ENCODE measurements at regions not wholly inside any gene's neighbourhood (a gene's known extent, or its start where the extent isn't known, plus 50 kb on each side); places are given as distances from the start of the nearest gene placed in this dataset.

DNA sequence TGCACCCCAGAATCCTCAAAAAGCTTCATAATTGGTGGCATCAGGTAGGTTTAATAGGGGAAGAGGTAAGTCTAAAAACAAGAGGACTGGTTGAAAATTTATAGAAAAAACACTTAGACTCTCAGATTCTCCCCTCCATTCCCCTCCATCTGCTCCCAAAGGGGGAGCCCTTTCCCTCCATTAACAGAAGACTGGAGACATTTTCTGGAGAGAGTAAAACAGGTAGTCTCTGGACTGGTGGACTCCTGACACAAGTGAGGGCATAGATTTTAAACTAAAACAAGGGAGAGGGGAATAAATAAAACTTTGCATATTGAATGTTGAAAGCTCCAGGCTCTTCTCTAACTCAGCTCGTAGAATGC is 54.0 kb upstream of the IPO9 start:
- DNase-seq (no peak), ATAC-seq (no peak)
- Histone ChIP-seq H3K4me3 (no peak overlapping the region), H3K27me3 (no peaks in the 10 kb centered on the region), H3K4me1 (peaks cover 9 to 92% (median 74%) of the 10 kb centered on the region in 12 donors), H3K27ac (peak overlapping the region in 9 of 12 donors; percentile 30 to 63 (median 47)), H3K9me3 (peaks cover 0 to 21% (median 6%) of the 10 kb centered on the region in 12 donors), H3K36me3 (peaks cover 0 to 10% (median 0%) of the 10 kb centered on the region in 9 donors)
- no peak for TF ChIP-seq POLR2A (IDR thresholded peaks at IDR 0.05)
- TF ChIP-seq, protein P1, sequence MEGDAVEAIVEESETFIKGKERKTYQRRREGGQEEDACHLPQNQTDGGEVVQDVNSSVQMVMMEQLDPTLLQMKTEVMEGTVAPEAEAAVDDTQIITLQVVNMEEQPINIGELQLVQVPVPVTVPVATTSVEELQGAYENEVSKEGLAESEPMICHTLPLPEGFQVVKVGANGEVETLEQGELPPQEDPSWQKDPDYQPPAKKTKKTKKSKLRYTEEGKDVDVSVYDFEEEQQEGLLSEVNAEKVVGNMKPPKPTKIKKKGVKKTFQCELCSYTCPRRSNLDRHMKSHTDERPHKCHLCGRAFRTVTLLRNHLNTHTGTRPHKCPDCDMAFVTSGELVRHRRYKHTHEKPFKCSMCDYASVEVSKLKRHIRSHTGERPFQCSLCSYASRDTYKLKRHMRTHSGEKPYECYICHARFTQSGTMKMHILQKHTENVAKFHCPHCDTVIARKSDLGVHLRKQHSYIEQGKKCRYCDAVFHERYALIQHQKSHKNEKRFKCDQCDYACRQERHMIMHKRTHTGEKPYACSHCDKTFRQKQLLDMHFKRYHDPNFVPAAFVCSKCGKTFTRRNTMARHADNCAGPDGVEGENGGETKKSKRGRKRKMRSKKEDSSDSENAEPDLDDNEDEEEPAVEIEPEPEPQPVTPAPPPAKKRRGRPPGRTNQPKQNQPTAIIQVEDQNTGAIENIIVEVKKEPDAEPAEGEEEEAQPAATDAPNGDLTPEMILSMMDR (IDR thresholded peaks at IDR 0.05), result no peak
- WGBS, 4 donors, result 67 to 90% (median 82%) methylated on average over 1 of the region's 1 CpG
- intact Hi-C loops (cut with DNase I), result no loop called here

DNA sequence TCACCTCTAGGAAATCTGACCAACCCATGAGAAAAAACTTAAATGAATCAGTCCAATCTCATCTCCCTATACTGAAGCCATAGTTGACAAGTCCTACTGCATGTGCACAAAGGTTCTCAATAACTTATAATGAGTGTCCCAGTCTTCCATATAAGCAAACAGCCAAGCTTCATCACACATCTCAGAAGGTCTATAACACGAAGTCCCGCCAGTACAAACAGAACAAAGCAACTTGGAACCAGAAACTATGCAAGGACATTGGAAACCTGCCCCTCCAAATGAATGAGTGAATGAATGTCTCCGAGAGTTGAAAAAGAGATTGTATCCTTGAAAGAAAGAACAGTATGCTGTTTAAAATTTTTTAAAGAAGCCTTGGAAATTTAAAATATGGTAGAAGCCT is 53.6 kb upstream of the IPO9 start:
- no peak for DNase-seq
- Histone ChIP-seq H3K27ac (peak overlapping the region in 8 of 12 donors; percentile 17 to 63 (median 44)), H3K27me3 (no peaks in the 10 kb centered on the region), H3K4me1 (peaks cover 9 to 92% (median 73%) of the 10 kb centered on the region in 12 donors), H3K9me3 (peaks cover 0 to 21% (median 6%) of the 10 kb centered on the region in 12 donors), H3K4me3 (no peak overlapping the region), H3K36me3 (peaks cover 0 to 14% (median 2%) of the 10 kb centered on the region in 9 donors)
- TF ChIP-seq POLR2A (IDR thresholded peaks at IDR 0.05), result no peak
- TF ChIP-seq, protein P1 (IDR thresholded peaks at IDR 0.05), result no peak
- WGBS, 4 donors, result 71 to 80% (median 74%) methylated on average over 3 of the region's 3 CpGs
- intact Hi-C loops (cut with DNase I), result no loop called here
- ATAC-seq, result no peak

DNA sequence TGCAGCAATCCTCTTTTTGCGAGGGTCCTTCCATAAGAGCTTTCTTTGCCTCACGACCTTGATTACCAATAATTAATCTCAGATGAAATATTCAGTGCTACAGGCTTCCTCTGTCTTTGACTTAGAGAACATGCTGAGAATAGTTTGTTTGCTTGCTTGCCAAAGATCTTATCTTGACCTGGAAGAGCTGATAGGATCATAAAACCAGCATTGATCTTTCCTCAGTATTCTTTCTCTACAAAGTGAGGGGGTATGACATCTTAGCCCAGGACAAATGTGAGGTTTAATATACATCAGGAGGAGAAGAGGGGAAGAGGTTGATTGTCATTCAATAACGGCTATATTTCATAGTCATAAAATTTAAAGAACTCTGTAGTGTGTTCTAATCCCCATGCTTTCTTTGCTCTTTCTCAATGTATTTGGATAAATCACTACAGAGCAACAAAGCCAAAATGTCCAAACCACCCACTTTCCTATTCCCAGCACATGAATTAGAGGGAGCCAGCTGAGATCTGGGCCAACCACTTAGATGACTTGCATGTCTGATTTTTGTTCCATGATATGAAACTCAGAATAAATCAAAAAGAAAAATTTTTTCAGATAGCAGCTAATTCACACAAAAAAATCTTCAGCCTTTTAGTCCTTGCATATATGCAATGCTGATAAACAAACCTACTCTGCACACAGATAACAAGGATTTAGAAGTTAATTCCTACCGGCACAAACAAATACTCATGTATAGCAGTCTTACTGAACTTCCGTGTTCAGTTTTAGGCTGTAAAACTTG is 50.5 kb upstream of the IPO9 start:
- H3K36me3 ChIP-seq, result peaks cover 5 to 45% (median 33%) of the 10 kb centered on the region in 9 donors
- intact Hi-C loops (cut with DNase I), result no loop called here

More for the DNA sequence above, 50.5 kb upstream of the IPO9 start:
- WGBS, 4 donors, result 51 to 54% (median 52%) methylated on average over 5 of the region's 5 CpGs
- Histone ChIP-seq H3K27ac (peak overlapping the region; percentile 42 to 83 (median 69)), H3K27me3 (no peaks in the 10 kb centered on the region), H3K9me3 (no peaks in the 10 kb centered on the region), H3K4me1 (peaks cover 9 to 84% (median 54%) of the 10 kb centered on the region in 12 donors), H3K4me3 (no peak overlapping the region)
- no peak for TF ChIP-seq POLR2A (IDR thresholded peaks at IDR 0.05)
- TF ChIP-seq, protein P1 (IDR thresholded peaks at IDR 0.05), result no peak
- DNase-seq (no peak), ATAC-seq (peak in 3 of 4 donors; percentile 43 to 64 (median 48))

Small RNA genes in the stretch of these regions (microRNA-seq; reads per million reads assigned to microRNA genes)
- gene MIR5191, result 0 to 0.83 (median 0.16) reads per million in 4 donors
